Neuronal stem cell (in vitro differentiated cells): ENCODE measurements at regions not wholly inside any gene's neighbourhood (a gene's known extent, or its start where the extent isn't known, plus 50 kb on each side); places are given as distances from the start of the nearest gene placed in this dataset.

Experiments used
- DNase-seq: peaks from one replicate; pipeline ENCODE4 v3.0.0-alpha.2; 2013; ENCODE audit warnings: low spot score
- H2AFZ ChIP-seq: one replicate; pipeline ENCODE4 v1.6.1; 2013; ENCODE audit warnings: mild to moderate bottlenecking, low read length, inconsistent platforms
- H2AK5ac ChIP-seq: 2 replicates; pipeline ENCODE4 v1.6.1; 2013; ENCODE audit warnings: low read depth, mild to moderate bottlenecking, inconsistent platforms, low read length, moderate library complexity, mixed read lengths
- H2BK120ac ChIP-seq: 2 replicates; pipeline ENCODE4 v1.6.1; 2013; ENCODE audit warnings: low read depth, mild to moderate bottlenecking, inconsistent platforms, low read length, moderate library complexity, mixed read lengths
- H2BK12ac ChIP-seq: one replicate; pipeline ENCODE4 v1.6.1; 2013; ENCODE audit warnings: low read length, inconsistent platforms
- H2BK15ac ChIP-seq: 2 replicates; pipeline ENCODE4 v1.6.1; 2013; ENCODE audit warnings: mild to moderate bottlenecking, low read length, inconsistent platforms, mixed read lengths
- H2BK5ac ChIP-seq: one replicate; pipeline ENCODE4 v1.6.1; 2013; ENCODE audit warnings: inconsistent platforms, mild to moderate bottlenecking, low read length, moderate library complexity
- H3K14ac ChIP-seq: one replicate; pipeline ENCODE4 v1.6.1; 2013; ENCODE audit warnings: low read length, inconsistent platforms
- H3K18ac ChIP-seq: 2 replicates; pipeline ENCODE4 v1.6.1; 2013; ENCODE audit warnings: low read length, inconsistent platforms
- H3K23ac ChIP-seq: 2 replicates; pipeline ENCODE4 v1.6.1; 2013; ENCODE audit warnings: low read depth, mild to moderate bottlenecking, mixed read lengths, low read length, inconsistent platforms; ENCODE audit not compliant: poor library complexity
- H3K27ac ChIP-seq: replicated peaks from 3 replicates; pipeline ENCODE4 v1.5.1; 2013; ENCODE audit warnings: low read length, inconsistent platforms
- H3K27me3 ChIP-seq, 3 experiments: 2 replicates each; pipeline ENCODE4 v1.6.1; 2013; ENCODE audit warnings: low read length in 3 of 3, mild to moderate bottlenecking in 2 of 3, inconsistent platforms in 1 of 3, low read depth in 1 of 3, mixed read lengths in 1 of 3, moderate library complexity in 1 of 3; ENCODE audit not compliant: control insufficient read depth in 3 of 3, insufficient read depth in 3 of 3
- H3K36me3 ChIP-seq, 2 donors: replicated peaks in 1 of 2; 2 replicates each; pipeline ENCODE4 v1.6.1; 2013; ENCODE audit warnings: low read length in 2 of 2; ENCODE audit not compliant: control insufficient read depth in 2 of 2, insufficient read depth in 2 of 2
- H3K4ac ChIP-seq: 2 replicates; pipeline ENCODE4 v1.6.1; 2013; ENCODE audit warnings: inconsistent platforms, mild to moderate bottlenecking, low read length, moderate library complexity
- H3K4me1 ChIP-seq, 2 donors: 1 replicate in 1 of 2; 2 replicates in 1 of 2; pipeline ENCODE4 v1.6.1; 2013; ENCODE audit warnings: low read length in 2 of 2, low read depth in 1 of 2; ENCODE audit not compliant: control insufficient read depth in 2 of 2, insufficient read depth in 1 of 2
- H3K4me2 ChIP-seq: one replicate; pipeline ENCODE4 v1.6.1; 2013; ENCODE audit warnings: mild to moderate bottlenecking, low read length, inconsistent platforms; ENCODE audit not compliant: insufficient read depth, poor library complexity, severe bottlenecking
- H3K4me3 ChIP-seq, 2 donors: 2 replicates each; pipeline ENCODE4 v1.5.1; 2013; ENCODE audit warnings: low read length in 2 of 2, mild to moderate bottlenecking in 2 of 2, inconsistent platforms in 1 of 2, moderate library complexity in 1 of 2
- H3K79me1 ChIP-seq: one replicate; pipeline ENCODE4 v1.6.1; 2013; ENCODE audit warnings: low read depth, mild to moderate bottlenecking, inconsistent platforms, low read length, moderate library complexity
- H3K9ac ChIP-seq: one replicate; pipeline ENCODE4 v1.6.1; 2013; ENCODE audit warnings: mild to moderate bottlenecking, low read depth, low read length, inconsistent platforms; ENCODE audit not compliant: poor library complexity
- H3K9me3 ChIP-seq, 2 donors: replicated peaks in 1 of 2; 2 replicates each; pipeline versions ENCODE3 to v1.6.1; 2013; ENCODE audit warnings: low read length in 2 of 2, mild to moderate bottlenecking in 2 of 2, inconsistent platforms in 1 of 2, low read depth in 1 of 2, mixed read lengths in 1 of 2, moderate library complexity in 1 of 2; ENCODE audit not compliant: control insufficient read depth in 2 of 2, insufficient read depth in 1 of 2
- H4K8ac ChIP-seq: one replicate; pipeline ENCODE4 v1.6.1; 2013; ENCODE audit warnings: low read depth, mild to moderate bottlenecking, inconsistent platforms, low read length, moderate library complexity
- H4K91ac ChIP-seq: one replicate; pipeline ENCODE4 v1.6.1; 2013; ENCODE audit warnings: low read length, low read depth, mild to moderate bottlenecking, inconsistent platforms; ENCODE audit not compliant: poor library complexity
- WGBS, 2 donors: extraction: QIAGEN DNeasy Blood & Tissue Kit; methylation state at CpG; one replicate each; pipeline ENCODE4 v1.1.7; 2013; ENCODE audit warnings: missing lambda C conversion rate in 2 of 2, mixed read lengths in 1 of 2; ENCODE audit not compliant: insufficient read length in 2 of 2, insufficient replicate concordance in 1 of 2; ENCODE audit errors: extremely low coverage in 2 of 2; 5-methylcytosine and 5-hydroxymethylcytosine counted together

DNA sequence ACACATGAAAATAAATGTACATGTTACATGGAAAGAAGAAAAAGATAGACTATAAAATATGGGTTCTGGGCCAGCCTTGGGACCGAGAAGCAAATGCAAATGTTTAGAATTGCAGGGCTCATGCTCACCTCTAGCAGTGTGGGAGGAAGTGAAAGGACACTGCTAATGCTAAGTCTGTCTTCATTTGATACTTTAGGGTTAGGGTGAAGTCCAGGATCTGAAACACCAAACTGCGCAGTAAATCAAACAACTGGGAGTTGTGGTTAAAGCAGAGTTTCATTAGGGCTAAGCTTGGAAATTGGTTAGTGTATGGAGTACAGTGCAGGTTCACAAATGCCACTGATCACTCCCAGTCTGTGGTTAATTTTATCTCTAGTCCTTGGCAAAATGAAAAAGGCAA is 73.2 kb upstream of the PDK4 start:
- H2AFZ ChIP-seq = no peak overlapping the region
- H2BK12ac ChIP-seq = no peak overlapping the region
- H3K27ac ChIP-seq = no peak overlapping the region
- H2BK15ac ChIP-seq = no peak overlapping the region
- H3K9me3 ChIP-seq = no peaks in the 10 kb centered on the region
- H3K23ac ChIP-seq = no peak overlapping the region
- no peak overlapping the region for H3K4ac ChIP-seq
- no peak overlapping the region for H2AK5ac ChIP-seq
- H4K91ac ChIP-seq = no peak overlapping the region
- H3K4me3 ChIP-seq = no peak overlapping the region
- WGBS, 2 donors = no CpG with 5 or more reads among the region's 2 CpGs
- no peak overlapping the region for H3K9ac ChIP-seq
- H4K8ac ChIP-seq = no peak overlapping the region
- no peak overlapping the region for H3K18ac ChIP-seq
- H3K4me2 ChIP-seq = no peak overlapping the region
- no peak overlapping the region for H2BK120ac ChIP-seq
- H3K79me1 ChIP-seq = no peaks in the 10 kb centered on the region
- H3K36me3 ChIP-seq = no peaks in the 10 kb centered on the region
- H2BK5ac ChIP-seq = no peak overlapping the region
- no peak for DNase-seq
- no peaks in the 10 kb centered on the region for H3K4me1 ChIP-seq
- no peak overlapping the region for H3K14ac ChIP-seq
- no peaks in the 10 kb centered on the region for H3K27me3 ChIP-seq

DNA sequence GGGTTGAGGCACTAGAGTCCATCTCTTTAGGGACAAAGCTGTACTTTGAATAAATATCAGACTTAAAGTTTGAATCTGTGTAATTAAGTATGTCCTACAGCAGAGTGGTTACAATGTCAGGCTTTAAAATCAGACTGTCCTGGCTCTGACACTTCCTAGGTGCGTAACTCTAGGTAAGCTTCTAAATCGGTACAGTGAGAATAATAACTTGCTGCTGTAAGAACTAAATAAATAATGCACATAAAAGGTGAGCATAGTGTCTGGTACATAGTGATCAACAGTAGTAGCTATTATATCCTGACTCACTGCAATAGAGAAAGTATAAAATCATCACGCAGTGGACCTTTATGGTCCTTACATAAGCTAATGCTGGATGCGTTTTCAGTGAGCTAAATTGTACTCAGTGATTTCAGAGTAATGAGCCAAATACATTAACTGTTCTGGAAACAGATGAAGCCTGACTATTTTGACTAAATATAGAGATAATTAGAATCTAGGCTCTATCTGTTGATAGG is 72.2 kb upstream of the PDK4 start:
- H2AFZ ChIP-seq = no peak overlapping the region
- no peak overlapping the region for H3K9ac ChIP-seq
- no peak overlapping the region for H2BK5ac ChIP-seq
- H4K8ac ChIP-seq = no peak overlapping the region
- DNase-seq = no peak
- no peak overlapping the region for H3K14ac ChIP-seq
- H3K4ac ChIP-seq = no peak overlapping the region
- H4K91ac ChIP-seq = no peak overlapping the region
- H2AK5ac ChIP-seq = no peak overlapping the region
- H3K27ac ChIP-seq = no peak overlapping the region
- H3K4me3 ChIP-seq = no peak overlapping the region
- no peak overlapping the region for H3K4me2 ChIP-seq
- peaks cover 0 to 2% of the 10 kb centered on the region in 2 donors for H3K9me3 ChIP-seq
- no peak overlapping the region for H3K18ac ChIP-seq
- H3K23ac ChIP-seq = no peak overlapping the region
- no peaks in the 10 kb centered on the region for H3K36me3 ChIP-seq
- no peaks in the 10 kb centered on the region for H3K4me1 ChIP-seq
- H2BK15ac ChIP-seq = no peak overlapping the region
- no peaks in the 10 kb centered on the region for H3K79me1 ChIP-seq
- H3K27me3 ChIP-seq = no peaks in the 10 kb centered on the region
- no CpG with 5 or more reads among the region's 4 CpGs for WGBS, 2 donors
- no peak overlapping the region for H2BK120ac ChIP-seq
- no peak overlapping the region for H2BK12ac ChIP-seq

DNA sequence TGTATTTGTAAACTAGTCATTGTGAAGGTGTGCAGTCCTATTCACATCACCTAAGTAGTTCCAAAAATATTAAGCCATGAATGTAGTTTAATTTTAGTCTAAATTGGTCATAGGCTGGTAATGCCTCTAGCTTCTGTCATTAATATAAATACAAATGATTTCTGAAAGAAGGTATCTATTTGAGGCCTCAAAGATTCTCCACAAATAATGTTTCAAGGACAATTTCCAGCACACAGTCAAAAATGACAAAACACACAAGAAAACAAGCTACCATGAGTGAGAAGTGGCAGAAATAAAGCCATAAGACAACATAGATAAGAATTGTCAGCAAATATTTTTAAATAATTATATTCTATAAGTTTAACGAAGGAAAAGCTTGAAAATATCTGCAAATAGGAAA is 66.7 kb upstream of the PDK4 start:
- Histone ChIP-seq H3K79me1 (no peaks in the 10 kb centered on the region), H3K36me3 (no peaks in the 10 kb centered on the region), H2BK120ac (no peak overlapping the region), H2AK5ac (no peak overlapping the region), H3K27ac (no peak overlapping the region), H2BK5ac (no peak overlapping the region), H3K4me3 (no peak overlapping the region), H3K23ac (no peak overlapping the region), H2BK12ac (no peak overlapping the region), H3K18ac (no peak overlapping the region), H4K91ac (no peak overlapping the region), H4K8ac (no peak overlapping the region), H3K9ac (no peak overlapping the region), H3K14ac (no peak overlapping the region), H2BK15ac (no peak overlapping the region), H3K27me3 (no peaks in the 10 kb centered on the region), H2AFZ (no peak overlapping the region), H3K4me1 (no peaks in the 10 kb centered on the region), H3K9me3 (peaks cover 0 to 11% of the 10 kb centered on the region in 2 donors), H3K4me2 (no peak overlapping the region), H3K4ac (no peak overlapping the region)
- WGBS, 2 donors = no CpG with 5 or more reads among the region's 1 CpG
- DNase-seq = no peak

DNA sequence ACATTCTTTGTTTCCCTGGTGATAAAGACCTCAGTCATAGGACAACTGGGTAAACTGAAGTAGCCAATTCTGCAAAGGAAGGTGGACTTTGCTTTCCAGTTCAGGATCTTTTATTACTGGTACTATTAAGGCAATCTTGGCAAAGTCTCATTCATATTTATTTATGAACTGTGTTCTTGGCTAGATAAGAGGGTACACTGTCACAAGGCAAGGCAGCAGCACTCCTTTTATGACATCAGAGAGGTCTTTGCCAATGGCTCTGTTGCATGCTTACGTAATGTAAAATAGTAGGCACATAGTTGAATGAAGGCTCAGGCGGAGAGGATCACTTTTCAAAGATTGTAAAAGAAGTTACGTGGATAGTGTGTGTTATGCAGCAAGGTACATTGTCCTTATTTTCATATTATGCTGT is 63.7 kb upstream of the PDK4 start:
- Histone ChIP-seq H2BK12ac (no peak overlapping the region), H3K4me1 (no peaks in the 10 kb centered on the region), H3K14ac (no peak overlapping the region), H2BK15ac (no peak overlapping the region), H3K23ac (no peak overlapping the region), H3K4ac (no peak overlapping the region), H3K4me3 (no peak overlapping the region), H3K27me3 (no peaks in the 10 kb centered on the region), H3K36me3 (no peaks in the 10 kb centered on the region), H4K8ac (no peak overlapping the region), H4K91ac (no peak overlapping the region), H3K18ac (no peak overlapping the region), H3K79me1 (no peaks in the 10 kb centered on the region), H3K27ac (no peak overlapping the region), H3K9ac (no peak overlapping the region), H2AFZ (no peak overlapping the region), H2AK5ac (no peak overlapping the region), H2BK5ac (no peak overlapping the region), H3K9me3 (peaks cover 0 to 11% of the 10 kb centered on the region in 2 donors), H2BK120ac (no peak overlapping the region), H3K4me2 (no peak overlapping the region)
- no peak for DNase-seq
- no CpG with 5 or more reads among the region's 3 CpGs for WGBS, 2 donors
